Vagina (tissue), 2 donors: ENCODE measurements at regions not wholly inside any gene's neighbourhood (a gene's known extent, or its start where the extent isn't known, plus 50 kb on each side); places are given as distances from the start of the nearest gene placed in this dataset.

Experiments used
- DNase-seq, 2 donors: peaks; one replicate each; pipeline ENCODE4 v3.0.0-alpha.2; 2017; ENCODE audit errors: extremely low spot score in 2 of 2
- H3K27ac ChIP-seq: fragments of 200-600 bp; sonication (generic); one replicate; pipeline ENCODE4 v1.5.1; 2019
- H3K27me3 ChIP-seq: fragments of 200-600 bp; sonication (generic); one replicate; pipeline ENCODE4 v1.5.1; 2019
- H3K36me3 ChIP-seq, 2 donors: fragments of 200-600 bp; sonication (generic); one replicate each; pipeline ENCODE4 v1.5.1; 2017 to 2019
- H3K4me1 ChIP-seq: fragments of 200-600 bp; sonication (generic); one replicate; pipeline ENCODE4 v1.5.1; 2019
- H3K4me3 ChIP-seq, 2 donors: fragments of 200-600 bp; sonication (generic); 1 replicate in 1 of 2; 2 replicates in 1 of 2; pipeline ENCODE4 v1.5.1; 2016 to 2019
- H3K9me3 ChIP-seq: fragments of 200-600 bp; sonication (generic); one replicate; pipeline ENCODE4 v1.5.1; 2019
- POLR2A ChIP-seq, 2 donors: fragments of 450-650 bp; IDR thresholded peaks; one replicate each; pipeline ENCODE4 v1.6.1; 2017; ENCODE audit warnings: antibody characterized with exemption in 2 of 2, mild to moderate bottlenecking in 2 of 2, moderate library complexity in 2 of 2
- POLR2AphosphoS5 ChIP-seq, 2 donors: sonication (generic); formaldehyde crosslinking; IDR thresholded peaks; one replicate each; pipeline ENCODE4 v1.9.0; 2017; ENCODE audit warnings: antibody characterized with exemption in 2 of 2, mild to moderate bottlenecking in 2 of 2, low read depth in 1 of 2; ENCODE audit not compliant: insufficient read depth in 1 of 2
- intact Hi-C: fragments of 100-400 bp; cut with DNase I; formaldehyde crosslinking; loops from one replicate; pipeline ENCODE4 v1.15.1; 2023
- TF ChIP-seq, protein P1 (sequence below), 3 experiments: fragments of 450-650 bp in 2 of 3; fragments of 200-600 bp in 1 of 3; sonication (generic) in 1 of 3; IDR thresholded peaks; one replicate each; pipeline ENCODE4 v1.5.1; 2017 to 2019; ENCODE audit warnings: antibody characterized with exemption in 3 of 3, mild to moderate bottlenecking in 2 of 3, moderate library complexity in 2 of 3

- DNase-seq = no peak
- no peaks in the 10 kb centered on the region for H3K27me3 ChIP-seq
- H3K4me3 ChIP-seq = no peak overlapping the region
- no peaks in the 10 kb centered on the region for H3K36me3 ChIP-seq
- no peak overlapping the region for H3K27ac ChIP-seq
- no peak for TF ChIP-seq POLR2A (IDR thresholded peaks at IDR 0.05)
- TF ChIP-seq, protein P1, sequence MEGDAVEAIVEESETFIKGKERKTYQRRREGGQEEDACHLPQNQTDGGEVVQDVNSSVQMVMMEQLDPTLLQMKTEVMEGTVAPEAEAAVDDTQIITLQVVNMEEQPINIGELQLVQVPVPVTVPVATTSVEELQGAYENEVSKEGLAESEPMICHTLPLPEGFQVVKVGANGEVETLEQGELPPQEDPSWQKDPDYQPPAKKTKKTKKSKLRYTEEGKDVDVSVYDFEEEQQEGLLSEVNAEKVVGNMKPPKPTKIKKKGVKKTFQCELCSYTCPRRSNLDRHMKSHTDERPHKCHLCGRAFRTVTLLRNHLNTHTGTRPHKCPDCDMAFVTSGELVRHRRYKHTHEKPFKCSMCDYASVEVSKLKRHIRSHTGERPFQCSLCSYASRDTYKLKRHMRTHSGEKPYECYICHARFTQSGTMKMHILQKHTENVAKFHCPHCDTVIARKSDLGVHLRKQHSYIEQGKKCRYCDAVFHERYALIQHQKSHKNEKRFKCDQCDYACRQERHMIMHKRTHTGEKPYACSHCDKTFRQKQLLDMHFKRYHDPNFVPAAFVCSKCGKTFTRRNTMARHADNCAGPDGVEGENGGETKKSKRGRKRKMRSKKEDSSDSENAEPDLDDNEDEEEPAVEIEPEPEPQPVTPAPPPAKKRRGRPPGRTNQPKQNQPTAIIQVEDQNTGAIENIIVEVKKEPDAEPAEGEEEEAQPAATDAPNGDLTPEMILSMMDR (IDR thresholded peaks at IDR 0.05) = no peak
- TF ChIP-seq POLR2AphosphoS5 (IDR thresholded peaks at IDR 0.05; ENCODE audit: insufficient read depth in 1 of 2, low read depth in 1 of 2) = no peak
- intact Hi-C loops = no loop called here
- no peaks in the 10 kb centered on the region for H3K4me1 ChIP-seq
- no peaks in the 10 kb centered on the region for H3K9me3 ChIP-seq
Measured at GRCh38 chr12:107169200-107169599, 75.9 kb upstream of the CRY1 start.

DNA sequence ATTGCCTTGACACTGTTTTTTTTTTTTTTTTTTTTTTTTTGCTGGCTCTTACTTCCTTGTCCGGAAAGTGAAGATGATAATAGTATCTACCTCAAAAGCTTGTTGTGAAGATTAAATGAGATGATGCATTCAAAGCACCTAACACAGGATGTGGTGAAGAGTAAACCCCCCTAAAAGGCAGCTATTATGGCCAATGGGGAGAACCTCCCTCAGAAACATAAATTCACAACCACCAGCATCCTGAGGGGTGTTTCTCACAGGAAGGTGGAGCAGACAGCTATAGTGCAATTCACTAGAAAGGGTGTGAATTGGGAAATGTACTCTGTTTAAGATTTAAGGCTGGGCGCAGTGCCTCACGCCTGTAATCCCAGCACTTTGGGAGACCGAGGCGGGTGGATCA, 85.4 kb upstream of the CRY1 start:
- TF ChIP-seq POLR2AphosphoS5 (IDR thresholded peaks at IDR 0.05; ENCODE audit: insufficient read depth in 1 of 2, low read depth in 1 of 2) = no peak
- TF ChIP-seq, protein P1 (IDR thresholded peaks at IDR 0.05) = no peak
- no peak for TF ChIP-seq POLR2A (IDR thresholded peaks at IDR 0.05)
- H3K36me3 ChIP-seq = no peaks in the 10 kb centered on the region
- no peak overlapping the region for H3K4me3 ChIP-seq
- no peaks in the 10 kb centered on the region for H3K27me3 ChIP-seq
- H3K9me3 ChIP-seq = no peaks in the 10 kb centered on the region
- DNase-seq = no peak
- no peak overlapping the region for H3K27ac ChIP-seq
- intact Hi-C loops = no loop called here
- H3K4me1 ChIP-seq = no peaks in the 10 kb centered on the region

- Histone ChIP-seq H3K36me3 (no peaks in the 10 kb centered on the region), H3K27ac (no peak overlapping the region), H3K9me3 (no peaks in the 10 kb centered on the region), H3K4me1 (no peaks in the 10 kb centered on the region), H3K4me3 (no peak overlapping the region), H3K27me3 (no peaks in the 10 kb centered on the region)
- TF ChIP-seq POLR2A (IDR thresholded peaks at IDR 0.05) = no peak
- TF ChIP-seq POLR2AphosphoS5 (IDR thresholded peaks at IDR 0.05; ENCODE audit: insufficient read depth in 1 of 2, low read depth in 1 of 2) = no peak
- TF ChIP-seq, protein P1 (IDR thresholded peaks at IDR 0.05) = no peak
- DNase-seq = no peak
- intact Hi-C loops = no loop called here
Measured at GRCh38 chr12:107179871-107180270, 86.5 kb upstream of the CRY1 start.

DNA sequence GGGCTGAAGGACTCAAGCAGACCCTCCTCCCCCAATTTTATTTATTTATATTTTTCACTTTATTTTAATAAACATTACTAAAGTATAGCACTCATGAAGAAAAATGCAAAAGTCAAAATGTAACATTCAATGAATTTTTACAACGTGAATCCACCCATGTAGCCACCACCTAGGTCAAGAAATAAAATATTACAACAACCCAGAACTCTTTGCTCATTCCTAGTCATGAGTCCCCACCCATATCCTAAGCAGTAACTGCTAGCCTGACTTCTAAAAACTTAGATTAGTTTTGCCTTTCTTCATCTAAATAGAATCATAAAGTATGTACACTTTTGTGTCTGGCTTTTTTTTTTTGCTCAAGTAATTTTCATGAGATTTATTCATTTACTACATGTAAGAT, 86.9 kb upstream of the CRY1 start:
- Histone ChIP-seq H3K27ac (no peak overlapping the region), H3K27me3 (no peaks in the 10 kb centered on the region), H3K9me3 (no peaks in the 10 kb centered on the region), H3K4me3 (no peak overlapping the region), H3K36me3 (no peaks in the 10 kb centered on the region), H3K4me1 (no peaks in the 10 kb centered on the region)
- intact Hi-C loops = no loop called here
- no peak for DNase-seq
- TF ChIP-seq POLR2AphosphoS5 (IDR thresholded peaks at IDR 0.05; ENCODE audit: insufficient read depth in 1 of 2, low read depth in 1 of 2) (no peak), POLR2A (IDR thresholded peaks at IDR 0.05) (no peak)
- TF ChIP-seq, protein P1 (IDR thresholded peaks at IDR 0.05) = no peak

DNA sequence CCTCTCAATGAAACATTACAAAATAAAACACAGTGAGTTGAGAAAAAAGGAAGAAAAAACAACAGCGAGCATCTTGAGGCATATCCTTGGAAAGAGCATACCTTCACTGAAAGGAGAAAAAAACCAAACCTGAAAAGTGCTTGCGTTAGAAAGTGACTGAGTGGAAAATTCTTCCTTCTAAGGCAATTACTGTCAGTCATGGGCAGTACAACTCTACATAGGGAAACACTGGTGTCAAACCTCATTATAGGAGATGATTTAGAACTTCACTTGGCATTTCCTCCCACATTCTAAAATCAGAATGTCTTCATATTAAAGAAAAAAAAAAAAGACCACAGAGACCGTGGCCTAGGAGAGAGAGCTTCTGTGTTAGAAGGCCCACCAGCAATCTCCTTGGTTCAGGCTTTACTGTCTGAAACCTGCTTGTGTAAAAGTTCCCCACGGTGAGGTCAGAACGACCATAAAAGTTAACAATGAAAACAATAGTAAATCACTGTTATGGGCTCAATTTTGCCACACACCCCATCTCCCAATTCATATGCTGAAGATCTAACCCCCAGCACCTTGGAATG, 91.1 kb upstream of the CRY1 start:
- no peak for TF ChIP-seq POLR2A (IDR thresholded peaks at IDR 0.05)
- TF ChIP-seq, protein P1 (IDR thresholded peaks at IDR 0.05) = no peak
- no peak for TF ChIP-seq POLR2AphosphoS5 (IDR thresholded peaks at IDR 0.05; ENCODE audit: insufficient read depth in 1 of 2, low read depth in 1 of 2)
- Histone ChIP-seq H3K4me3 (no peak overlapping the region), H3K27me3 (no peaks in the 10 kb centered on the region), H3K4me1 (no peaks in the 10 kb centered on the region), H3K9me3 (no peaks in the 10 kb centered on the region), H3K27ac (no peak overlapping the region), H3K36me3 (no peaks in the 10 kb centered on the region)
- DNase-seq = no peak
- intact Hi-C loops = no loop called here
